Stimulated activated CD4-positive, alpha-beta T cell treated with anti-CD3 and anti-CD28 coated beads, Interleukin-15, amount 100 ng/mL, for 24 hours (primary cell): ENCODE measurements at regions not wholly inside any gene's neighbourhood (a gene's known extent, or its start where the extent isn't known, plus 50 kb on each side); places are given as distances from the start of the nearest gene placed in this dataset.
A peak's percentile ranks its signal among the peaks of the same experiment; 100 is the strongest.
"Not testable (repeated sequence)": the region's sequence is repeated elsewhere in the genome, so short reads cannot be mapped to it uniquely, and the experiment has no call there.

Source experiments
- DNase-seq: peaks from one replicate; pipeline ENCODE4 v3.0.0-alpha.2; 2020

- DNase-seq, result no peak
Observed at GRCh38 chr21:38115870-38116269, 140.9 kb upstream of the KCNJ15 start.

GRCh38 chr21:38119793-38120192, 137.0 kb upstream of the KCNJ15 start:
- DNase-seq, result no peak

GRCh38 chr21:38120679-38120983, 136.2 kb upstream of the KCNJ15 start:
- DNase-seq, result not testable (repeated sequence)

- DNase-seq, result no peak
Observed at GRCh38 chr21:38120984-38121855, 135.6 kb upstream of the KCNJ15 start.

GRCh38 chr21:38121888-38122720, 134.7 kb upstream of the KCNJ15 start:
- DNase-seq, result no peak

GRCh38 chr21:38123626-38124025, 133.2 kb upstream of the KCNJ15 start:
- DNase-seq, result no peak

GRCh38 chr21:38126666-38127303, 130.0 kb upstream of the KCNJ15 start:
- DNase-seq, result peak; percentile 75

GRCh38 chr21:38129711-38130110, 127.1 kb upstream of the KCNJ15 start:
- no peak for DNase-seq

- DNase-seq, result no peak
Observed at GRCh38 chr21:38133240-38133639, 123.6 kb upstream of the KCNJ15 start.

- no peak for DNase-seq
Observed at GRCh38 chr21:38134084-38134873, 122.5 kb upstream of the KCNJ15 start.

- no peak for DNase-seq
Observed at GRCh38 chr21:38136201-38136600, 120.6 kb upstream of the KCNJ15 start.

GRCh38 chr21:38139380-38140168, 117.2 kb upstream of the KCNJ15 start:
- DNase-seq, result no peak

GRCh38 chr21:38140207-38140903, 116.4 kb upstream of the KCNJ15 start:
- no peak for DNase-seq

- DNase-seq, result no peak
Observed at GRCh38 chr21:38142224-38142623, 114.6 kb upstream of the KCNJ15 start.

- no peak for DNase-seq
Observed at GRCh38 chr21:38144193-38144592, 112.6 kb upstream of the KCNJ15 start.

- no peak for DNase-seq
Observed at GRCh38 chr21:38145104-38145503, 111.7 kb upstream of the KCNJ15 start.

- no peak for DNase-seq
Observed at GRCh38 chr21:38147391-38147790, 109.4 kb upstream of the KCNJ15 start.

- no peak for DNase-seq
Observed at GRCh38 chr21:38148046-38148445, 108.7 kb upstream of the KCNJ15 start.

- no peak for DNase-seq
Observed at GRCh38 chr21:38151021-38151645, 105.7 kb upstream of the KCNJ15 start.

GRCh38 chr21:38156200-38156599, 100.6 kb upstream of the KCNJ15 start:
- DNase-seq, result no peak

GRCh38 chr21:38159355-38159754, 97.4 kb upstream of the KCNJ15 start:
- DNase-seq, result peak; percentile 72
